Heart right ventricle (tissue), 16 donors: ENCODE measurements at regions not wholly inside any gene's neighbourhood (a gene's known extent, or its start where the extent isn't known, plus 50 kb on each side); places are given as distances from the start of the nearest gene placed in this dataset.
"Not testable (repeated sequence)": the region's sequence is repeated elsewhere in the genome, so short reads cannot be mapped to it uniquely, and the experiment has no call there.

Experiments
- ATAC-seq, 8 donors: fragments of 200-7000 bp; cut with Tn5 transposase; one replicate each; pipeline ENCODE4 v1.9.1; 2020; ENCODE audit warnings: mild to moderate bottlenecking in 8 of 8, moderate library complexity in 8 of 8, moderate number of reproducible peaks in 1 of 8
- DNase-seq, 2 donors: peaks; one replicate each; pipeline ENCODE4 v3.0.0-alpha.2; 2020
- H3K27ac ChIP-seq, 10 donors: fragments of 200-600 bp; sonication (generic) in 2 of 10; one replicate each; pipeline versions ENCODE4 v1.5.0 to v1.8.0; 2020 to 2022; ENCODE audit warnings: mild to moderate bottlenecking in 3 of 10
- H3K27me3 ChIP-seq, 7 donors: fragments of 200-600 bp; one replicate each; pipeline ENCODE4 v1.8.0; 2021 to 2022; ENCODE audit warnings: mild to moderate bottlenecking in 2 of 7
- H3K36me3 ChIP-seq, 9 donors: fragments of 200-600 bp; sonication (generic) in 1 of 9; one replicate each; pipeline versions ENCODE4 v1.5.0 to v1.8.0; 2020 to 2022; ENCODE audit warnings: mild to moderate bottlenecking in 2 of 9
- H3K4me1 ChIP-seq, 9 donors: fragments of 200-600 bp; sonication (generic) in 1 of 9; one replicate each; pipeline versions ENCODE4 v1.5.0 to v1.8.0; 2020 to 2022; ENCODE audit warnings: mild to moderate bottlenecking in 4 of 9
- H3K4me3 ChIP-seq, 10 donors: fragments of 200-600 bp; sonication (generic) in 2 of 10; one replicate each; pipeline versions ENCODE4 v1.5.0 to v1.8.0; 2020 to 2022; ENCODE audit warnings: mild to moderate bottlenecking in 7 of 10, moderate library complexity in 2 of 10
- H3K9me3 ChIP-seq, 11 donors: fragments of 200-600 bp in 10 of 11; sonication (generic) in 2 of 11; one replicate each; pipeline versions ENCODE4 v1.5.0 to v1.8.0; 2013 to 2022; ENCODE audit warnings: mild to moderate bottlenecking in 2 of 11, control low read depth in 1 of 11, moderate library complexity in 1 of 11
- WGBS, 2 donors: extraction: QIAGEN DNeasy Blood & Tissue Kit; methylation state at CpG; one replicate each; pipeline ENCODE4 v1.1.7; 2013; ENCODE audit warnings: inconsistent platforms in 1 of 2; 5-methylcytosine and 5-hydroxymethylcytosine counted together
- intact Hi-C, 10 donors: fragments of 100-400 bp; cut with DNase I; formaldehyde crosslinking; loops; one replicate each; pipeline versions ENCODE4 v1.11.1 to v1.14.2; 2022
- TF ChIP-seq, protein P1 (sequence below), 9 donors: fragments of 200-600 bp; sonication (generic) in 2 of 9; IDR thresholded peaks; one replicate each; pipeline versions ENCODE4 v1.5.0 to v1.8.0; 2021 to 2022; ENCODE audit warnings: antibody characterized with exemption in 9 of 9, mild to moderate bottlenecking in 5 of 9, moderate library complexity in 1 of 9
- donor health status: Arrhythmogenic right ventricular cardiomyopathy.
- donor health status: ischemic (EF 13 %, LVEDD 7.1; RV severe dilation, severe dysfunction).
- donor health status: healthy with polysubstance abuse.
- donor health status: DM: no; HTN: yes; CAD: no.
- donor health status: DM: no; HTN: no; CAD: no.
- donor health status: ischemic (EF 25% LVEDD 6.9; RV normal size, moderate dysfunction).
- donor health status: ischemic (EF 25% LVEDD 5.7; RV mildly dilated, moderate dysfunction).
- donor health status: healthy.
- donor health status: DM: yes; HTN: yes; CAD: no.
- donor health status: Ischemic cardiomyopathy.
- donor health status: ischemic (EF 35%, LVEDD 5.7; RV mildly dilated, moderate dysfunction).
- donor health status: nonischemic (EF 11% LVEDD 7.7; RV severe dilation, severe dysfunction).
- donor health status: DM: yes; HTN: yes; CAD: no.
- donor health status: PGD.
- donor health status: ischemic (EF 29% LVEDD 5.4; RV normal size, mild dysfunction).
- donor health status: nonischemic (EF 23%, LVEDD 6.1; RV moderate dilation, normal function).

DNA sequence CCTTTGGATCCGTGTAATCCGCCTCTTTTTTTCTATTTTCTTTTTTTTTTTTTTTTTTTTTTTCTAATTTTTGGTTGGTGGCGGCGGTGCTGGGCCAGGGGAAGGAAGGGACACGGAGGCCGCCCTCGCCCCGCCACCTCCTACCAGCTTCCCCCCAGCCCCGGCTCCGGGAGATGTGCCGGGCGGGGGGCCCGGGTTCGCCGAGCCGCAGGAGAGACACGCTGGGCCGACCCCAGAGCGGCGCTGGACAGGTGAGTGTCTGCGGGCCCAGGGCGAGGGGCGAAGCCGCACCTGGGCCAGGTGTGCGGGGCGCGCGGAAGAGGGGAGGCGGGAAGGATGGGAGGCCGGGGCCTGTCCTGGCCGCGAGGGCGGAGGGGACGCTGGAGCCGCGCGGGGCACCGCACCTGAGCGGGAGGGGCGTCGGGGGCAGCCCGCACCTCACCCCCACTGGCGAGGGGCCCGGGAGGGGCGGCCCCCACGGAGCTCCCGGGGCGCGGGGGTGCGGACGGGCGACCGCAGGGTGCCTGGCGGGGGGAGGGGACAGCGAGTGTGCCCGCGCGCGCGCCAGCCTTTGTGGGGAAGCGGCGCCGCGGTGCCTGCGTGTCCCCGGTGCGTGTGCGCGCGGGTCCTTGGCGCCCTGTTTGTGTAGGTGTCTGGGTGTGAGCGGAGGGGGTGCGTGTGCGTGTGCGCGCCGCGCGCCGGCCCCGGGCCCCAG lies 114.8 kb downstream of the CRLF3 start:
- DNase-seq, H3K36me3 ChIP-seq, intact Hi-C loops, H3K9me3 ChIP-seq: not testable (repeated sequence)
- peaks cover 0 to 32% (median 11%) of the 10 kb centered on the region in 7 donors for H3K27me3 ChIP-seq
- H3K27ac ChIP-seq, result peak overlapping the region in 2 of 10 donors; percentile 26 to 29
- peak in 1 of 8 donors; percentile 7 for ATAC-seq
- peak overlapping the region; percentile 47 to 71 (median 64) for H3K4me3 ChIP-seq
- WGBS, 2 donors, result 0 to 1% methylated on average over 50 to 77 of the region's 81 CpGs
- peaks cover 0 to 18% (median 2%) of the 10 kb centered on the region in 9 donors for H3K4me1 ChIP-seq
- TF ChIP-seq, protein P1, sequence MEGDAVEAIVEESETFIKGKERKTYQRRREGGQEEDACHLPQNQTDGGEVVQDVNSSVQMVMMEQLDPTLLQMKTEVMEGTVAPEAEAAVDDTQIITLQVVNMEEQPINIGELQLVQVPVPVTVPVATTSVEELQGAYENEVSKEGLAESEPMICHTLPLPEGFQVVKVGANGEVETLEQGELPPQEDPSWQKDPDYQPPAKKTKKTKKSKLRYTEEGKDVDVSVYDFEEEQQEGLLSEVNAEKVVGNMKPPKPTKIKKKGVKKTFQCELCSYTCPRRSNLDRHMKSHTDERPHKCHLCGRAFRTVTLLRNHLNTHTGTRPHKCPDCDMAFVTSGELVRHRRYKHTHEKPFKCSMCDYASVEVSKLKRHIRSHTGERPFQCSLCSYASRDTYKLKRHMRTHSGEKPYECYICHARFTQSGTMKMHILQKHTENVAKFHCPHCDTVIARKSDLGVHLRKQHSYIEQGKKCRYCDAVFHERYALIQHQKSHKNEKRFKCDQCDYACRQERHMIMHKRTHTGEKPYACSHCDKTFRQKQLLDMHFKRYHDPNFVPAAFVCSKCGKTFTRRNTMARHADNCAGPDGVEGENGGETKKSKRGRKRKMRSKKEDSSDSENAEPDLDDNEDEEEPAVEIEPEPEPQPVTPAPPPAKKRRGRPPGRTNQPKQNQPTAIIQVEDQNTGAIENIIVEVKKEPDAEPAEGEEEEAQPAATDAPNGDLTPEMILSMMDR (IDR thresholded peaks at IDR 0.05), result peak in 1 of 9 donors; percentile 3

DNA sequence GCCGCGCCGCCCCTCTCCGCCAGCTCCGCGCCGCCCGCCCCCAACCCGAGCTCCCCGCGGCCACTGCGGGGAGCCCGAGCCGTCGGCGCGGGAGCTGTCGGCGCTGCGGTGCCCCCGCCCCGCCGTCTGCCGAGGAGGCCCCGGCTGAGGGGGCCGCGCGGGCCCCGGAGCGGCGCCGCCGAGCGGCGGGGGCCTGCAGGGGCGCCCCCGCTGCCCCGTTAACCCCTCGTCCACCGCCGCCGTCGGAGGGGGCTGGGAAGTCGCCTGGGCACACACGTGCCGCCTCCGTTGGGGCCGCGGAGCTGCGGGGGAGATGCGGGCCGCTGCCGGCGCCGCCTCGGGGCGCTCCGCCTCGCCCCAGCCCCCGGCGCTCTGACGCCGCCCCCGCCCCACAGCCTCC lies 115.4 kb downstream of the CRLF3 start:
- peaks cover 0 to 34% (median 17%) of the 10 kb centered on the region in 7 donors for H3K27me3 ChIP-seq
- ATAC-seq, intact Hi-C loops, H3K36me3 ChIP-seq, H3K9me3 ChIP-seq, DNase-seq: not testable (repeated sequence)
- 1% methylated on average over 27 to 51 of the region's 64 CpGs for WGBS, 2 donors
- H3K27ac ChIP-seq, result peak overlapping the region in 6 of 10 donors; percentile 41 to 70 (median 54)
- peak overlapping the region; percentile 47 to 71 (median 65) for H3K4me3 ChIP-seq
- H3K4me1 ChIP-seq, result peaks cover 0 to 18% (median 2%) of the 10 kb centered on the region in 9 donors

DNA sequence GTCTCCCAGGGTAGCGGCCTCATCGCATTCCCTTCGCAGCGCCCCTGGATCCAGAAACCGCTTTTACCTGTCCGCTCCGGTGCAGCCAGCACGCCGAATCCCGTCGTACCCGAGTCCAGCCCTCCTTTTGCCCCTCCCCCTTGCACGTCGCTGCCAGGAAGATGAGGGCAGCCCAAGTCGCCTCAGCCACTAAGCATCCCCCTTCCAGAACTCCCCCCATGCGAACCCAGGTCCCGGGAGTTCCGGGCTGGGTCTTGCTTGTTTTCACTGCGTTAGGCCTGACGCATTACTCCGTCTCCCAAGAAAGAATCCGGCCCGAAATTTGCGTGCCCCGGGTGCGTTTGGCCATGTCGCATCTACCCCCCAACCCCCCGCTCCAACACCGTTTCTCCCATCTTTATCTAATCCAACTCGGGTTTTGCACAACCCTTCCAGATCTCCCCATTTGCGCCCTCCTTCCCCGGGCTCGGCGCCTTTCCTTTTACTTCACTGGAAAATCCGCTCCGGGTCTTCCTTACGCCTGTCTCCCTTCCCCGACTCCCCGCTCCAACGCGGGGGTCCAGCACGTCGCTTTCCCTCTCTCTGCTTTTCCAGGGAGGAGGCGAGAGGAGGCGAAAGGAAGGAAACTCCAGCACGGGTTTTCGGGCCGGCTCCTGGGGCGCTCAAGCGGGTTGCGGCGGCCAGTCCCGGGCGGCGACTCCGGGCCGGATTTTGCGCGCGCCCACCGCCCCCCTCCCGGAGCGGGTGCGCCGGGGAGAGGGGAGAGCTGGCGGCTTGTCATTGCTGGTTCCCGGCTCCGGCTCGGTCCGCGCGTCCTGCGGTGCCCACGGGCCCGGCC lies 116.0 kb downstream of the CRLF3 start:
- DNase-seq (peak; percentile 85 to 88), ATAC-seq (peak; percentile 85 to 94 (median 91))
- H3K36me3 ChIP-seq, H3K9me3 ChIP-seq, intact Hi-C loops: not testable (repeated sequence)
- WGBS, 2 donors, result 0% methylated on average over 58 to 73 of the region's 75 CpGs
- Histone ChIP-seq H3K4me1 (peaks cover 0 to 18% (median 2%) of the 10 kb centered on the region in 9 donors), H3K27ac (peak overlapping the region in 7 of 10 donors; percentile 41 to 70 (median 55)), H3K27me3 (peaks cover 0 to 40% (median 21%) of the 10 kb centered on the region in 7 donors), H3K4me3 (peak overlapping the region; percentile 47 to 71 (median 64))

DNA sequence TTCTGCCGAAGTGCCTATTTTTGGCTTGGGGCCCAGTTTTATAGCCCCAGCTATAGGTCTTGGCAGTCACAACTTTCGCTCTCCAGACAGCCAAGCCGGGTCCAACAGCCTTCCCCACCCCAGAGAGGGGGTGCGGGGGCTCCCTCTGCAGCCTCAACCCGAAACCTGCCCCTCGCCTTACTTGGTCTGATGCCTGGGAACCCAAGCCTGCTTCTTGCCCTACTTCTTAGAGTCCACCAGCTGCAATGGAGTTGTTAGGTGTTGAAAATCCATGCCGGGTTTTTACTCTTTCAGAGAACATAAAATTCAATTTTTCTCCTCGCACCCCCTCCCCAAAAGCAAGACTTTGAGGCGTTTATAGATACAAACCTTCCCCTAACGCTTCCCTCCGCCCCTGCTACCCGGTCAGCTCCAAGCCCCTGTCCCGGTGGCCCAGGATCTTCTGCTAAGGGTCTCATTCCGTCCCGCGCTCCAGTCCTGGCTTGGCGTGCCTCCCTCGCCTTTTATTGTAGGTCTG lies 116.7 kb downstream of the CRLF3 start:
- peaks cover 0 to 18% (median 2%) of the 10 kb centered on the region in 9 donors for H3K4me1 ChIP-seq
- H3K9me3 ChIP-seq, intact Hi-C loops, DNase-seq, H3K36me3 ChIP-seq: not testable (repeated sequence)
- H3K4me3 ChIP-seq, result peak overlapping the region; percentile 47 to 71 (median 64)
- WGBS, 2 donors, result 1 to 2% methylated on average over 18 of the region's 18 CpGs
- H3K27ac ChIP-seq, result peak overlapping the region in 5 of 10 donors; percentile 49 to 70 (median 55)
- peaks cover 0 to 47% (median 28%) of the 10 kb centered on the region in 7 donors for H3K27me3 ChIP-seq
- ATAC-seq, result peak in 5 of 8 donors; percentile 20 to 57 (median 38)

DNA sequence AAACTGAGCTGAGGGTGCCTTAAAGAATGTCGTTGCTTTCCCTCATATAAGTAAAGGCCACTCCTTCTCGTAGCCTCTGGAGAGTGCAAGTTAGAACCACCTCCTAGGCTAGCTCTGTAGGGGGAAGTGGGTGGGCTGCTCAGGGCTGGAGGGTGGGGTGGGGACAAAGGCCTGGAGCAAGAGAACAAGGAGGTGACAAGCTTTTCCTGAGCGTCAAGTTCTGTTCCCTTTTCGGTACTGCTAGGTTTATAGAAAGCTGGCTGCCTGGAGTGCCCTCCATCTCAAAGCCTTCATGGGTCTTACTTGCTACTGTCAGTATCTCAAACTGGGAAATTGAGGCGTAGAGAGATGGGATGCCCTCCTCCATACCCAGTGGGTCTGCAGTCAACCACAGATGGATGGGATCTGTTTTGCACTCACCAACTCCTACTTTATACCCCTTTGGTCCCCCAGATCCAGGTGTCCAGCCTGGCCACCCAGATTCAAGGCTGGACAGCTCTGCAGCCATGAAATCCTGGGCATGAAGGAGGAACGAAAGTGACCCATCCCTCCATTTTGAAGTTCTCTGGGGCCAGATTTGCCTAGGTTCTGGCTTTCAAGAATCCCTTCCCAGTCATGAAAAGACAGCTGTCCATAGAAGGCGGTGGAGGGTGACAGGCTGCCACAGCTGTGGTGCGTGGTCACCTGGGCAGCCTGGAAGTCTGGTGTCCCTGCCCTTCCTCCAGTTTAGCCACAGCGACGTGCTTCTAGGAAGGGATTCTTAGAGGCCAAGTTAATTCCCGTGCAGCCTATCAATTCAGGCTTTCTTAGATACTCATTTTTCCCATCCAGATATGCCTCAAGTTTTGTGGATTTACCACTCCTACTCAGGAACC lies 117.8 kb downstream of the CRLF3 start:
- peaks cover 0 to 51% (median 33%) of the 10 kb centered on the region in 7 donors for H3K27me3 ChIP-seq
- H3K27ac ChIP-seq, H3K4me3 ChIP-seq, H3K36me3 ChIP-seq, ATAC-seq, H3K9me3 ChIP-seq, DNase-seq, intact Hi-C loops: not testable (repeated sequence)
- WGBS, 2 donors, result 41 to 50% methylated on average over 11 of the region's 11 CpGs
- peaks cover 0 to 18% (median 2%) of the 10 kb centered on the region in 9 donors for H3K4me1 ChIP-seq

DNA sequence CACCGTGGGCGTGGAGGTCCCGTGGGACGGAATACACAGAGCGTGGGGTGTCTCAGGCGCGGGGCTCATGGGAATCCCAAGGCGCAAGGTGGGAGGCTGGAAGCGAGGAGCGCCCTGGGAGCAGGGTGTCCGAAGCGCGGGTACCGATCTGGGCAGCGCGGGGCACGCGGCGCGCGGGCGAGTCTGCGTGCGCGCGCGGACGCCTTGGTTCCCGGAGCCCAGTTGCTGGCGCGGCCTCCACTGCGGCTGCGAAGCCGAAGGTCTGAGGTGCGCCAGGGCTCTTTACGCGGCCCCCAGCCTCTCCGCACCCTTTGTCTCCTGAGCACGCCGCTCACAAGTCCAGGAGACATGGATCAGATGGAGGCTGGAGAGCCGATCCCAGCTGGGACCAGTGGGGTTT lies 118.5 kb downstream of the CRLF3 start:
- intact Hi-C loops, H3K9me3 ChIP-seq, DNase-seq, H3K27ac ChIP-seq, ATAC-seq, H3K36me3 ChIP-seq, H3K4me3 ChIP-seq: not testable (repeated sequence)
- Histone ChIP-seq H3K4me1 (peaks cover 0 to 18% (median 2%) of the 10 kb centered on the region in 9 donors), H3K27me3 (peaks cover 0 to 58% (median 40%) of the 10 kb centered on the region in 7 donors)
- 1 to 4% methylated on average over 39 to 41 of the region's 41 CpGs for WGBS, 2 donors
